K562 (cell line): ENCODE measurements at regions not wholly inside any gene's neighbourhood (a gene's known extent, or its start where the extent isn't known, plus 50 kb on each side); places are given as distances from the start of the nearest gene placed in this dataset.

Experiments
- ATAC-seq: fragments of 200-7000 bp; cut with Tn5 transposase; 3 replicates; pipeline ENCODE4 v1.9.1; 2020; ENCODE audit warnings: moderate library complexity
- BruUV-seq: library from RNA; stranded (reverse); fragments of 400-500 nt; replicated peaks from 2 replicates; lab custom pipeline; 2021; lab: Mats Ljungman, UMichigan
- CTCF ChIA-PET: fragments of 300-600 bp; formaldehyde crosslinking; extraction: SDS; loops from one replicate; lab custom pipeline; 2021; ENCODE audit warnings: low intra/inter-chr PET ratio; lab: Yijun Ruan, JAX
- POLR2A ChIA-PET: fragments of 300-600, 350-650 bp; sonication (Branson Sonifier 250); formaldehyde crosslinking; extraction: SDS; loops from one replicate; lab custom pipeline; 2021; ENCODE audit warnings: antibody characterized with exemption, inconsistent platforms; lab: Yijun Ruan, JAX
- DNase-seq, 4 experiments: peaks; one replicate each; pipeline versions ENCODE4 v3.0.0 to v3.0.0-alpha.2; 2011 to 2018; ENCODE audit warnings: low spot score in 3 of 4, mixed read lengths in 3 of 4; ENCODE audit errors: extremely low read depth in 1 of 4
- FAIRE-seq: peaks from 2 replicates; lab custom pipeline; 2011; peaks lifted over from hg19 to GRCh38; lab: Jason Lieb, UNC
- H2AFZ ChIP-seq: 2 replicates; pipeline ENCODE4 v1.6.0; 2011; ENCODE audit warnings: low read depth, low read length, control low read depth, inconsistent platforms
- H3K27ac ChIP-seq: fragments of 200-600 bp; 3 replicates; pipeline ENCODE4 v1.8.0; 2011; ENCODE audit warnings: low read depth, mild to moderate bottlenecking, control low read depth, inconsistent platforms, low read length, moderate library complexity, mixed read lengths; ENCODE audit errors: extremely low read depth
- H3K27me3 ChIP-seq, 2 experiments: fragments of 300-600 bp in 1 of 2; 2 replicates in 1 of 2; 3 replicates in 1 of 2; pipeline versions ENCODE4 v1.6.0 to v1.8.0; 2011; ENCODE audit warnings: inconsistent platforms in 2 of 2, low read length in 2 of 2, mild to moderate bottlenecking in 1 of 2, mixed read lengths in 1 of 2, moderate library complexity in 1 of 2; ENCODE audit not compliant: control insufficient read depth in 2 of 2, insufficient read depth in 2 of 2
- H3K36me3 ChIP-seq: fragments of 300-600 bp; 3 replicates; pipeline ENCODE4 v1.8.0; 2011; ENCODE audit warnings: mild to moderate bottlenecking, low read length, inconsistent platforms; ENCODE audit not compliant: control insufficient read depth, insufficient read depth
- H3K4me1 ChIP-seq, 2 experiments: fragments of 200-600 bp in 1 of 2; replicated peaks in 1 of 2; 2 replicates in 1 of 2; 3 replicates in 1 of 2; pipeline versions ENCODE4 v1.5.1 to v1.8.0; 2011; ENCODE audit warnings: inconsistent platforms in 2 of 2, low read length in 2 of 2, mild to moderate bottlenecking in 1 of 2, mixed read lengths in 1 of 2, moderate library complexity in 1 of 2; ENCODE audit not compliant: control insufficient read depth in 2 of 2, insufficient read depth in 2 of 2
- H3K4me2 ChIP-seq: 2 replicates; pipeline ENCODE4 v1.6.1; 2011; ENCODE audit warnings: low read length, control low read depth, inconsistent platforms, mixed read lengths; ENCODE audit not compliant: insufficient read depth
- H3K4me3 ChIP-seq: fragments of 200-600 bp; sonication (generic), shearing (Covaris generic); 2 replicates; pipeline ENCODE4 v1.5.1; 2016; ENCODE audit warnings: control low read depth, inconsistent platforms
- H3K79me2 ChIP-seq: fragments of 200-600 bp; 3 replicates; pipeline ENCODE4 v1.8.0; 2011; ENCODE audit warnings: low read length, inconsistent platforms; ENCODE audit not compliant: control insufficient read depth, insufficient read depth
- H3K9ac ChIP-seq, 2 experiments: 2 replicates each; pipeline versions ENCODE4 v1.6.0 to v1.6.1; 2011; ENCODE audit warnings: low read depth in 2 of 2, low read length in 2 of 2, control low read depth in 1 of 2, inconsistent platforms in 1 of 2, mild to moderate bottlenecking in 1 of 2, mixed read lengths in 1 of 2; ENCODE audit not compliant: insufficient read depth in 1 of 2
- H3K9me1 ChIP-seq: one replicate; pipeline ENCODE4 v1.6.0; 2011; ENCODE audit warnings: inconsistent platforms, mild to moderate bottlenecking, low read length, moderate library complexity; ENCODE audit not compliant: control insufficient read depth, insufficient read depth
- H3K9me3 ChIP-seq: replicated peaks from 2 replicates; pipeline ENCODE4 v1.5.1; 2011; ENCODE audit warnings: low read depth, low read length, inconsistent platforms; ENCODE audit not compliant: control insufficient read depth, insufficient read depth
- H4K20me1 ChIP-seq: replicated peaks from 2 replicates; pipeline ENCODE4 v1.6.1; 2011; ENCODE audit warnings: low read length, inconsistent platforms, mixed read lengths; ENCODE audit not compliant: control insufficient read depth, insufficient read depth
- CEBPZ ChIP-seq: fragments of 150-350 bp; IDR thresholded peaks from 2 replicates; pipeline ENCODE4 v1.6.1; 2014; ENCODE audit warnings: low read depth, mild to moderate bottlenecking, low read length, borderline replicate concordance
- ZNF184 ChIP-seq: sonication (generic); formaldehyde crosslinking; IDR thresholded peaks from 2 replicates; pipeline ENCODE4 v1.5.0; 2020; ENCODE audit warnings: missing genetic modification reagents
- ZNF655 ChIP-seq: fragments of 250-450 bp; sonication (Bioruptor Pico); IDR thresholded peaks from 2 replicates; pipeline ENCODE4 v1.5.0; 2021
- WGBS: fragments of 100-300 bp; shearing (Covaris generic); methylation state at CpG from one replicate; pipeline ENCODE4 v1.1.6; 2016; ENCODE audit warnings: low coverage, mixed read lengths; ENCODE audit not compliant: insufficient coverage; ENCODE audit errors: missing lambda C conversion rate; 5-methylcytosine and 5-hydroxymethylcytosine counted together
- in situ Hi-C: fragments of 300-500 bp; cut with MboI; formaldehyde crosslinking; loops from 4 replicates; pipeline ENCODE4 v1.15.0; 2018; ENCODE audit warnings: inconsistent platforms, mixed read lengths
- intact Hi-C: fragments of 100-400 bp; cut with micrococcal nuclease; formaldehyde crosslinking; loops from 2 replicates; pipeline ENCODE4 v1.14.2; 2022

DNA sequence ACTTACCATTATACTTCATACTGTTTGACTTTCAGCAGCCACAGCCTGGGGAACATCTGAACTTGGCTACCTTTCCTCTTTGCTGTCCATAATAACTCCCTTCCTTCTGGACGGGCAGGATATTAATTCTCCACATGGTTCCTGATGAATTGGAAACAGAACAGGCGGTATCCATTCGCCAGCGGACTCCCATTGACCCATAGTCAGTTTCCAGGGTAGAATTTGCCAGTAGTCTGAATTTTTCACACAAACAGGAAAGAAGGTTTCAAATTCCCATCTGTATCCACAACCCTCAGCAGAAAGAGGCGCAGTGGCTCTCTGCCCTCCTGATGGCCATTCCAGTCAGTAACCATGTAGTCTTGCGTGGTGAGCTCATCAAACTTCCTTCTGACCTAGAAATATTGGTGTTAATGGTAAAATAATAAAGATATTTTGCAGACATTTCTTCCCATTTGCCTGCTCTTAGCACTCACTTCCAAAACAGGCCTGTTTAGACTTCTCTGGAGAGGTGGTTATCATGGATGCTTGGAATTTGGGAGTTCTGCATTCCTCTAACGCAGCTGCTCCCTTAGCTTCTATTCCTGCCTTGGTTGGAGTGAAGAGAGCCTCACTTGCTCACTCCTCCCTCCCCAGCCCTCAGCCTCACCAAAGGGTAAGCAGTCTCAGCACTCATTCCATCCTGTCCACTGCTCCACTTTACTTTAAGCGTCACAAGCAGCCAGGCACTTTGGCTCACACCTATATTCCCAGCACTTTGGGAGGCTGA lies 75.0 kb upstream of the OXGR1 start:
- Histone ChIP-seq H4K20me1 (no peaks in the 10 kb centered on the region), H3K9ac (no peak overlapping the region), H3K27me3 (no peaks in the 10 kb centered on the region; a peak in 1 of 5 replicates), H3K27ac (no peak overlapping the region), H3K9me3 (no peaks in the 10 kb centered on the region), H2AFZ (no peak overlapping the region), H3K4me3 (no peak overlapping the region), H3K79me2 (no peaks in the 10 kb centered on the region), H3K4me1 (no peaks in the 10 kb centered on the region), H3K36me3 (no peaks in the 10 kb centered on the region), H3K9me1 (no peaks in the 10 kb centered on the region), H3K4me2 (no peak overlapping the region)
- TF ChIP-seq CEBPZ, result no peak
- TF ChIP-seq ZNF184, result no peak
- TF ChIP-seq ZNF655 (CRISPR knock-in tag), result no peak
- no peak for FAIRE-seq
- POLR2A ChIA-PET, result interaction anchor here (0.5 kb wide), 1 partner anchor 45 kb away, joined by 3 read pairs; no protein-coding TSS in a partner anchor
- ATAC-seq, result no peak
- CTCF ChIA-PET, result no interaction called here
- no TSS peak for BruUV-seq
- no peak for DNase-seq
- intact Hi-C loops, result no loop called here
- WGBS, result 0% methylated on average over 7 of the region's 8 CpGs
- in situ Hi-C loops, result no loop called here
